ENCODE measurements at regions not wholly inside any gene's neighbourhood (a gene's known extent, or its start where the extent isn't known, plus 50 kb on each side); places are given as distances from the start of the nearest gene placed in this dataset.

DNA sequence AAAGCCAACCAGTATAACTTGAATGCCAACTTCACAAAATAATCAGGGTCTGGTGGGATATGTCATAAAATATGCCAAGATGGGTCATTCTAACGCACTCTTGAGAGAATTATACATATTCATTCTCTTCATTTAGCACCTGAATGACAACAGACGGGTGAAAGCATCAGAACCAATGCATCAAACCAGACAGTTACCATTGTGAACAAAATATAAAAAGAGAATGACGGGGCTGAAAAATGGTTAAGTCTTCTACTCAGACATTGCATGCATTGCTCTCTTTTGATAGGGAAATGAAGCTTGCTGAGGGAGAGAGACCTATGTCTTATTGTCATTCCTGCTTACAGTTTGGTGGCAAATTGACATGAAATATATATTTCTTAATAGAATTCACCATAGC lies 702.1 kb downstream of the NOVA1 start:
- Histone ChIP-seq H3K27ac (ENCODE audit: insufficient read length, low read depth, low read length) (no peak overlapping the region), H3K9me3 (ENCODE audit: control insufficient read depth, low read depth, low read length) (no peaks in the 10 kb centered on the region), H2AK5ac (ENCODE audit: insufficient read length, low read length) (no peak overlapping the region), H3K23ac (ENCODE audit: insufficient read length, low read depth, low read length) (no peak overlapping the region), H2BK120ac (ENCODE audit: low read depth, low read length, poor library complexity, severe bottlenecking) (no peak overlapping the region), H2BK5ac (ENCODE audit: insufficient read length, low read length) (no peak overlapping the region), H3K4ac (ENCODE audit: low read depth, low read length) (no peak overlapping the region), H4K20me1 (ENCODE audit: control insufficient read depth, insufficient read depth, insufficient read length) (no peaks in the 10 kb centered on the region), H2BK12ac (ENCODE audit: insufficient read length, low read depth, low read length) (no peak overlapping the region), H3K4me2 (ENCODE audit: insufficient read depth, insufficient read length, low read length) (no peak overlapping the region), H3T11ph (ENCODE audit: low read length) (no peak overlapping the region), H4K8ac (replicated peaks; ENCODE audit: insufficient read length, low read depth, low read length) (no peak overlapping the region), H3K14ac (ENCODE audit: insufficient read depth, low read length) (no peak overlapping the region), H3K4me1 (ENCODE audit: insufficient read depth, low read length) (no peaks in the 10 kb centered on the region; the same call in 1 of the 2 replicates), H2AFZ (ENCODE audit: low read length) (no peak overlapping the region), H3K56ac (ENCODE audit: insufficient read length, low read depth, low read length) (no peak overlapping the region), H3K9ac (ENCODE audit: extremely low read depth, insufficient read length, low read length) (no peak overlapping the region), H3K18ac (ENCODE audit: insufficient read length, low read depth, low read length) (no peak overlapping the region), H4K5ac (ENCODE audit: insufficient read length, low read depth, low read length) (no peak overlapping the region), H3K23me2 (ENCODE audit: insufficient read length, low read depth, low read length, poor library complexity, severe bottlenecking) (no peaks in the 10 kb centered on the region), H3K27me3 (ENCODE audit: insufficient read depth, low read length) (no peaks in the 10 kb centered on the region), H2BK20ac (ENCODE audit: low read depth, low read length, poor library complexity, severe bottlenecking) (no peak overlapping the region), H2BK15ac (ENCODE audit: low read depth, low read length) (no peak overlapping the region), H3K79me1 (ENCODE audit: insufficient read depth, low read depth, low read length, poor library complexity, severe bottlenecking) (no peaks in the 10 kb centered on the region), H4K91ac (ENCODE audit: insufficient read length, low read depth, low read length) (no peak overlapping the region), H3K79me2 (ENCODE audit: insufficient read depth, low read length) (no peaks in the 10 kb centered on the region)
- TF ChIP-seq, protein P1, sequence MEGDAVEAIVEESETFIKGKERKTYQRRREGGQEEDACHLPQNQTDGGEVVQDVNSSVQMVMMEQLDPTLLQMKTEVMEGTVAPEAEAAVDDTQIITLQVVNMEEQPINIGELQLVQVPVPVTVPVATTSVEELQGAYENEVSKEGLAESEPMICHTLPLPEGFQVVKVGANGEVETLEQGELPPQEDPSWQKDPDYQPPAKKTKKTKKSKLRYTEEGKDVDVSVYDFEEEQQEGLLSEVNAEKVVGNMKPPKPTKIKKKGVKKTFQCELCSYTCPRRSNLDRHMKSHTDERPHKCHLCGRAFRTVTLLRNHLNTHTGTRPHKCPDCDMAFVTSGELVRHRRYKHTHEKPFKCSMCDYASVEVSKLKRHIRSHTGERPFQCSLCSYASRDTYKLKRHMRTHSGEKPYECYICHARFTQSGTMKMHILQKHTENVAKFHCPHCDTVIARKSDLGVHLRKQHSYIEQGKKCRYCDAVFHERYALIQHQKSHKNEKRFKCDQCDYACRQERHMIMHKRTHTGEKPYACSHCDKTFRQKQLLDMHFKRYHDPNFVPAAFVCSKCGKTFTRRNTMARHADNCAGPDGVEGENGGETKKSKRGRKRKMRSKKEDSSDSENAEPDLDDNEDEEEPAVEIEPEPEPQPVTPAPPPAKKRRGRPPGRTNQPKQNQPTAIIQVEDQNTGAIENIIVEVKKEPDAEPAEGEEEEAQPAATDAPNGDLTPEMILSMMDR (conservative IDR thresholded peaks at IDR 0.05), result no peak
- Mint-ChIP-seq H3K27ac (no peak overlapping the region), H3K4me3 (no peak overlapping the region), H3K9me3 (no peaks in the 10 kb centered on the region), H3K36me3 (ENCODE audit: insufficient read depth in 1 of 3, low read depth in 3 of 3) (no peaks in the 10 kb centered on the region), H3K27me3 (ENCODE audit: low read depth) (no peaks in the 10 kb centered on the region), H3K4me1 (peaks cover 19 to 28% of the 10 kb centered on the region in 2 experiments)
- WGBS (ENCODE audit: extremely low coverage, insufficient read length, low lambda C conversion rate), result no CpG with 5 or more reads among the region's 3 CpGs
- no peak for DNase-seq

Measured in H9 (cell line).